WI38 (cell line): ENCODE measurements at regions not wholly inside any gene's neighbourhood (a gene's known extent, or its start where the extent isn't known, plus 50 kb on each side); places are given as distances from the start of the nearest gene placed in this dataset.

Experiments used
- H3K4me3 ChIP-seq: 2 replicates; pipeline ENCODE4 v1.5.1; 2011; ENCODE audit warnings: low read depth, mild to moderate bottlenecking, control low read depth, low read length
- TF ChIP-seq, protein P1 (sequence below): IDR thresholded peaks from 2 replicates; pipeline ENCODE4 v1.5.1; 2012; ENCODE audit warnings: low read depth, mild to moderate bottlenecking, control low read depth, low read length

DNA sequence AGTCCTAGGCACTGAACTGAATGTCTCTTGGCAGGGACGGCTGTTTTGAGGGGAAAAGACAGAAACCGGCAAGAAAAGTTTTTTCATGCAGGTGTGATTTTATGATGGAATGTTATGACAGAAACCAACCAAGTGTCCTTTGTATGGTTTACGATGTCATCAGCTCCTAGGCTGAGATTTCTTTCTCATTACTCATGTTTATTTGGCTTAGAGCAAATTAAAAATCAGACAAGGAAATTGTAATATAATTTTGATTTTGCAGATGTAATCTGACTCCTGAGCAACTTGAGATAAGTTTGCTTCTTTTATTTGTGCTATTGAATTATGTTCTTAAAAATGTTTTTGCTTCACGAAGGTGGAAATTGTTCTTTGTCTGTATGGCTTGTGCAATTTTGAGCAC, 58.8 kb upstream of the MAP3K7 start:
- TF ChIP-seq, protein P1, sequence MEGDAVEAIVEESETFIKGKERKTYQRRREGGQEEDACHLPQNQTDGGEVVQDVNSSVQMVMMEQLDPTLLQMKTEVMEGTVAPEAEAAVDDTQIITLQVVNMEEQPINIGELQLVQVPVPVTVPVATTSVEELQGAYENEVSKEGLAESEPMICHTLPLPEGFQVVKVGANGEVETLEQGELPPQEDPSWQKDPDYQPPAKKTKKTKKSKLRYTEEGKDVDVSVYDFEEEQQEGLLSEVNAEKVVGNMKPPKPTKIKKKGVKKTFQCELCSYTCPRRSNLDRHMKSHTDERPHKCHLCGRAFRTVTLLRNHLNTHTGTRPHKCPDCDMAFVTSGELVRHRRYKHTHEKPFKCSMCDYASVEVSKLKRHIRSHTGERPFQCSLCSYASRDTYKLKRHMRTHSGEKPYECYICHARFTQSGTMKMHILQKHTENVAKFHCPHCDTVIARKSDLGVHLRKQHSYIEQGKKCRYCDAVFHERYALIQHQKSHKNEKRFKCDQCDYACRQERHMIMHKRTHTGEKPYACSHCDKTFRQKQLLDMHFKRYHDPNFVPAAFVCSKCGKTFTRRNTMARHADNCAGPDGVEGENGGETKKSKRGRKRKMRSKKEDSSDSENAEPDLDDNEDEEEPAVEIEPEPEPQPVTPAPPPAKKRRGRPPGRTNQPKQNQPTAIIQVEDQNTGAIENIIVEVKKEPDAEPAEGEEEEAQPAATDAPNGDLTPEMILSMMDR = no peak
- H3K4me3 ChIP-seq = no peak overlapping the region

DNA sequence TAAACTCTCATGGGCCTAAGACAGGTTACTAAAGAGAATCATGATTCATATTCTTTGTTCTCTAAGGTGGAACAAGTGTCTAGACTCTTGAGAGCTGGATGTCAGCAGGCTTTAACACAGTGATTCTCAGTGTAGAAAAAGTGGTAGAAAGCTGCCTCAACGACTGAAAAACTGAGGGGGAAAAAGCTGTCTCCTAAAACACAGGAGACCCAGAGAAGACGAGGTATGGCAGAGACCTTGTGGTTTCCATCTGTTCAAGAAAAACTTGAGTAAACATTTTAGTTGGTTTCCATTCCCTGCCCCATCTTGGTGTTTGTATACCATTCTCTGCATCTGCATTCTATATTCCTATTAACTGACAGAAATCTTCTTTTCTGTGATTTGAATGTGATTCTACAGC, 57.6 kb upstream of the MAP3K7 start:
- no peak overlapping the region for H3K4me3 ChIP-seq
- TF ChIP-seq, protein P1 = no peak

DNA sequence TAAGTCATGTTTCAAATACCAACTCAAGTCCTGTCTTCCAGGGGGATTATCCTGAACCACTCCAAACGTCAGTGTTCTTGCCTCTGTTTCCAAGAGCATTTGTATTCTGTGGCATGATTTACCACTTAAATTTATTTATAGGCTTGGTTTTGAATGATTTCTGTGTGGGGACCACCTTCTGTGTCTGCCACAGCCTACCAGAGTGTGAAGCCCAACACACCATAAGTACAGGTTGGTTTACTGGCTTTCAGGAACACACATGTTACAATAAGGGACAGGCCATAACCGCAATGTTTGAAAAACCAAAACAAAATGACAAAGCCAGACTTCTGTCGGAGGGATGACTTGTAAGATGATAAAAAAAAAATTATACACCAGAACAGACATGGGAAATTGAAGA, 56.5 kb upstream of the MAP3K7 start:
- TF ChIP-seq, protein P1 = no peak

DNA sequence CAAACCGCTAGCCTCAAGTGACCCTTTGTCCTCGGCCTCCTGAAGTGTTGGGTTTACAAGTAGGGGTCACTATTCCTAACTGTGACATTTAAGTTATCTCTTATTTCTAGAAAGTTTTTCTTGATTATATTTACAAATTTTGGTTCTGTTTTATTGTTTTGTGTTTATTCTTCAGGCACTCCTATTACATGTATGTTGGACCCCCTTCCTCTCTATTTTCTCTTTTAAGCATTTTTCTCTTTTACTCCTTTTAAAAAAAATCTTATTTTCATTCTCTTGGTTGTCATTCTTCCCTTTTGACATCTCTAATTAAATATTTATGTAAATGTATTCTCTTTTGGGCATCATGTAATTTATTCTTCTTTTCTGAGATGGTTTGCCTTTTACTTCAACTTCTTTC, 50.4 kb upstream of the MAP3K7 start:
- TF ChIP-seq, protein P1 = no peak
- no peak overlapping the region for H3K4me3 ChIP-seq

More for the DNA sequence above, 56.5 kb upstream of the MAP3K7 start:
- H3K4me3 ChIP-seq = no peak overlapping the region
